Peyer's patch (tissue), 4 donors: ENCODE measurements at regions not wholly inside any gene's neighbourhood (a gene's known extent, or its start where the extent isn't known, plus 50 kb on each side); places are given as distances from the start of the nearest gene placed in this dataset.

Experiments
- POLR2A ChIP-seq, 2 donors: fragments of 450-650 bp; IDR thresholded peaks; one replicate each; pipeline ENCODE4 v1.5.1; 2017; ENCODE audit warnings: antibody characterized with exemption in 2 of 2, mild to moderate bottlenecking in 2 of 2, moderate library complexity in 2 of 2
- TF ChIP-seq, protein P1 (sequence below), 6 experiments: fragments of 450-650 bp in 4 of 6; fragments of 200-600 bp in 2 of 6; sonication (generic) in 1 of 6; IDR thresholded peaks; one replicate each; pipeline ENCODE4 v1.5.1; 2017 to 2019; ENCODE audit warnings: antibody characterized with exemption in 6 of 6, mild to moderate bottlenecking in 3 of 6, moderate library complexity in 1 of 6

DNA sequence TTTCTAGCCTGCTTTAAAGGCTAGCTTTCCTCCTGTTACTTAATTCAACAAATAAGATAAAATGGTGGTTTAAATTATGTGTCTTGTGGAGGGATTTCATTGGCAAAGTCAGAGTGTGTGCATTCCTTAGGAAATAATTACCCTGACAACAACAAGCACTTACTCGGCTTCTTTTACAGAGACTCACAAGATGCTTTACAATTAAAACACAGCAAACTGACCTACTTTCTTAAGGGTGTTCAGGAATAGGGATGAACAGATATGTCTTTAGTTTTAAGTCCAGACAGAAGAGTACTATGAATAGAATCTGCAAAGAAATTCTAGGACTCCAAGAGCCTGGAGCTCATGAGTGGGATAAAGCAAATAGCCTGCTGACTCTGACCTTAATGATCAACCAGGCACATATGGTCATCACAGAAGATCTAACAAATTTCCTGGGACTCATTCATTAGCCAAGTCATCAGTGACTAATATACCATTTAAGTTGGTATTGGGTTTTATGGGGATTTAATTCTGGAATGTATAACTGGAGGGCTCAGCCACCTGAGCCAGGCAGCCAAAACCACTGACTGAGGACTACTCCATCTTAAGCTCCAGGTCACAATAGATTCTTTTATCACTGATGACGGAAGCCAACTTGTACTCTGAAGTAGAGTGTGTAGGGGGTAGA is 161.8 kb upstream of the RIMS1 start:
- TF ChIP-seq, protein P1, sequence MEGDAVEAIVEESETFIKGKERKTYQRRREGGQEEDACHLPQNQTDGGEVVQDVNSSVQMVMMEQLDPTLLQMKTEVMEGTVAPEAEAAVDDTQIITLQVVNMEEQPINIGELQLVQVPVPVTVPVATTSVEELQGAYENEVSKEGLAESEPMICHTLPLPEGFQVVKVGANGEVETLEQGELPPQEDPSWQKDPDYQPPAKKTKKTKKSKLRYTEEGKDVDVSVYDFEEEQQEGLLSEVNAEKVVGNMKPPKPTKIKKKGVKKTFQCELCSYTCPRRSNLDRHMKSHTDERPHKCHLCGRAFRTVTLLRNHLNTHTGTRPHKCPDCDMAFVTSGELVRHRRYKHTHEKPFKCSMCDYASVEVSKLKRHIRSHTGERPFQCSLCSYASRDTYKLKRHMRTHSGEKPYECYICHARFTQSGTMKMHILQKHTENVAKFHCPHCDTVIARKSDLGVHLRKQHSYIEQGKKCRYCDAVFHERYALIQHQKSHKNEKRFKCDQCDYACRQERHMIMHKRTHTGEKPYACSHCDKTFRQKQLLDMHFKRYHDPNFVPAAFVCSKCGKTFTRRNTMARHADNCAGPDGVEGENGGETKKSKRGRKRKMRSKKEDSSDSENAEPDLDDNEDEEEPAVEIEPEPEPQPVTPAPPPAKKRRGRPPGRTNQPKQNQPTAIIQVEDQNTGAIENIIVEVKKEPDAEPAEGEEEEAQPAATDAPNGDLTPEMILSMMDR (IDR thresholded peaks at IDR 0.05), result no peak
- no peak for TF ChIP-seq POLR2A (IDR thresholded peaks at IDR 0.05)
